GM18868 (cell line): ENCODE measurements at regions not wholly inside any gene's neighbourhood (a gene's known extent, or its start where the extent isn't known, plus 50 kb on each side); places are given as distances from the start of the nearest gene placed in this dataset.

Experiments used
- ATAC-seq: cut with Tn5 transposase; IDR thresholded peaks from one replicate; pipeline ENCODE4 v1.9.1; 2021; ENCODE audit warnings: mild to moderate bottlenecking, moderate library complexity; ENCODE audit not compliant: unreplicated experiment

- no peak for ATAC-seq
Observed at GRCh38 chr5:58156973-58157701, 302.7 kb downstream of the PLK2 start.

- ATAC-seq = no peak
Observed at GRCh38 chr5:58156361-58156760, 303.5 kb downstream of the PLK2 start.

- ATAC-seq = no peak
Observed at GRCh38 chr5:58153255-58153654, 306.6 kb downstream of the PLK2 start.

- ATAC-seq = no peak
Observed at GRCh38 chr5:58151414-58151813, 308.5 kb downstream of the PLK2 start.

- no peak for ATAC-seq
Observed at GRCh38 chr5:58150926-58151325, 309.0 kb downstream of the PLK2 start.

GRCh38 chr5:58149746-58150145 lies 310.1 kb downstream of the PLK2 start:
- no peak for ATAC-seq

GRCh38 chr5:58149345-58149744 lies 310.5 kb downstream of the PLK2 start:
- no peak for ATAC-seq

GRCh38 chr5:58148254-58148775 lies 311.6 kb downstream of the PLK2 start:
- no peak for ATAC-seq

GRCh38 chr5:58145397-58145934 lies 314.4 kb downstream of the PLK2 start:
- no peak for ATAC-seq

- no peak for ATAC-seq
Observed at GRCh38 chr5:58143727-58144126, 316.2 kb downstream of the PLK2 start.

- ATAC-seq = no peak
Observed at GRCh38 chr5:58143181-58143580, 316.7 kb downstream of the PLK2 start.

GRCh38 chr5:58138791-58139190 lies 321.1 kb downstream of the PLK2 start:
- ATAC-seq = no peak

GRCh38 chr5:58136406-58136805 lies 323.5 kb downstream of the PLK2 start:
- no peak for ATAC-seq

- ATAC-seq = no peak
Observed at GRCh38 chr5:58135571-58136335, 324.1 kb downstream of the PLK2 start.

- ATAC-seq = no peak
Observed at GRCh38 chr5:58133631-58134296, 326.1 kb downstream of the PLK2 start.

GRCh38 chr5:58133216-58133615 lies 326.7 kb downstream of the PLK2 start:
- ATAC-seq = no peak

GRCh38 chr5:58127255-58128220 lies 332.3 kb downstream of the PLK2 start:
- no peak for ATAC-seq

GRCh38 chr5:58123501-58123900 lies 336.4 kb downstream of the PLK2 start:
- ATAC-seq = no peak

GRCh38 chr5:58122848-58123392 lies 337.0 kb downstream of the PLK2 start:
- no peak for ATAC-seq

GRCh38 chr5:58122157-58122556 lies 337.7 kb downstream of the PLK2 start:
- ATAC-seq = no peak
